ENCODE measurements at regions not wholly inside any gene's neighbourhood (a gene's known extent, or its start where the extent isn't known, plus 50 kb on each side); places are given as distances from the start of the nearest gene placed in this dataset.

DNA sequence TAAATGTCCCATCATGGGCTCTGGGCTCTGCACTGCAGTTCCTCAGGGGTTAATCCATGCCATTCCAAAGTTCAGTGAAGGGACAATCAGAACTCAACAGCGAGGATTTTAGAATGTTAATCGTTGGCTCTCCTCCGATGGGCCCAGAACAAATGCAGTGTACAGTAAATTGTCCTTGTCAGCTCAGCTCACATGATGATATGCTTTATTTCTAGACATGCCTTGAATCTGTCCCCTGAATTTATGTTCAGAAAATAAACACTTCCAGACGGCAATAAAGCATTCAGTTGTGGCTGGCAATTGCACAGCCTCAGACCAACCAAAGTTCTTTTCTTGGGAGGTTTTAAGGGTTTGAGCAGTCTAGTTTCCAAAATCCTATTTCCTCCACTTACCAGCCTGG is 981.2 kb downstream of the BCL11A start:
- Mint-ChIP-seq H3K27me3 (ENCODE audit: low read depth) (no peaks in the 10 kb centered on the region), H3K9me3 (no peaks in the 10 kb centered on the region), H3K36me3 (ENCODE audit: low read depth) (no peaks in the 10 kb centered on the region), H3K4me3 (peak overlapping the region in 1 of 3 experiments; percentile 51), H3K27ac (peak overlapping the region; percentile 31 to 63 (median 60)), H3K4me1 (peaks cover 51% of the 10 kb centered on the region)
- TF ChIP-seq, protein P1, sequence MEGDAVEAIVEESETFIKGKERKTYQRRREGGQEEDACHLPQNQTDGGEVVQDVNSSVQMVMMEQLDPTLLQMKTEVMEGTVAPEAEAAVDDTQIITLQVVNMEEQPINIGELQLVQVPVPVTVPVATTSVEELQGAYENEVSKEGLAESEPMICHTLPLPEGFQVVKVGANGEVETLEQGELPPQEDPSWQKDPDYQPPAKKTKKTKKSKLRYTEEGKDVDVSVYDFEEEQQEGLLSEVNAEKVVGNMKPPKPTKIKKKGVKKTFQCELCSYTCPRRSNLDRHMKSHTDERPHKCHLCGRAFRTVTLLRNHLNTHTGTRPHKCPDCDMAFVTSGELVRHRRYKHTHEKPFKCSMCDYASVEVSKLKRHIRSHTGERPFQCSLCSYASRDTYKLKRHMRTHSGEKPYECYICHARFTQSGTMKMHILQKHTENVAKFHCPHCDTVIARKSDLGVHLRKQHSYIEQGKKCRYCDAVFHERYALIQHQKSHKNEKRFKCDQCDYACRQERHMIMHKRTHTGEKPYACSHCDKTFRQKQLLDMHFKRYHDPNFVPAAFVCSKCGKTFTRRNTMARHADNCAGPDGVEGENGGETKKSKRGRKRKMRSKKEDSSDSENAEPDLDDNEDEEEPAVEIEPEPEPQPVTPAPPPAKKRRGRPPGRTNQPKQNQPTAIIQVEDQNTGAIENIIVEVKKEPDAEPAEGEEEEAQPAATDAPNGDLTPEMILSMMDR (IDR thresholded peaks at IDR 0.05; ENCODE audit: unreplicated experiment in 3 of 3) = no peak

DNA sequence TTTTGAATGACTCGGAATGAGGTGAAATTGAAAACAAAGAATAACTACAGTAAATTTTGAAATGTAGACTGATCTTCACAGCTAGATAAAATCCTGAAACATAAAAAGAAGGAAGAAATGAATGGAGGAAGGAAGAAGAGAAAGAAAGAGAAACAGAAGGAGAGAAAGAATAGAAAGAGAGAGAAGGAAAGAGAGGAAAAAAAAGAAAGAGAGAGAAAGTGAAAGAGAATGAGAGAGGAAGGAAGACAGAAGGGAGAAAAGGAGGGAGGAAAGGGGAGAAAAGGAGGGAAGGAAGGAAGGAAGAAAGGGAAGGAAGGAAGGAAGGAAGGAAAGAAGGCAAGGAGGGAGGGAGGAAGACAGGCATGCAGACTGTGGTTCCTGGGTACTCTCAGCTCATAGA is 982.6 kb downstream of the BCL11A start:
- Mint-ChIP-seq H3K9me3 (no peaks in the 10 kb centered on the region), H3K27me3 (ENCODE audit: low read depth) (no peaks in the 10 kb centered on the region), H3K4me1 (peaks cover 61% of the 10 kb centered on the region), H3K36me3 (ENCODE audit: low read depth) (no peaks in the 10 kb centered on the region), H3K27ac (peak overlapping the region in 2 of 3 experiments; percentile 10 to 60), H3K4me3 (no peak overlapping the region)
- TF ChIP-seq, protein P1 (IDR thresholded peaks at IDR 0.05; ENCODE audit: unreplicated experiment in 3 of 3) = no peak

DNA sequence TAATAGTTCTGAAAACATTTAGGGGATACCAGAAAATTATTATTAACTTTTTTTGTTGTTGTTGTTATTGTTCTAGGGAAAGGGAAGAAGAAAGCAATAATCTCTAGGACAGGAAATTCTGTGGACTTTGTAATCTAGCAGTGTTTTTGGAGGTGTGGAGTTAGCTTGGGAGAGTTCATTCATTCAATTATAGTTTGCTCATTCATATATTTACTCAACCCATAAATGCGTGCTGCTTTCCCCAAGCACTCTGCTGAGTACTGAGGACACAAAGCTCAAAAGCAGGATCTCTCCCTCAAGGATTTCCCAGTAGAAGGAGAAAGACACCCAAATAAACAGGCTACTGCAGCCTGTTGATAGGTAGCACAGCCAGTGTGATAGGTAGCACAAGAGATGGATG is 984.3 kb downstream of the BCL11A start:
- no peaks in the 10 kb centered on the region for H3K9me3 Mint-ChIP-seq
- peak overlapping the region in 2 of 3 experiments; percentile 0 to 11 for H3K27ac Mint-ChIP-seq
- H3K27me3 Mint-ChIP-seq (ENCODE audit: low read depth) = no peaks in the 10 kb centered on the region
- no peaks in the 10 kb centered on the region for H3K36me3 Mint-ChIP-seq (ENCODE audit: low read depth)
- TF ChIP-seq, protein P1 (IDR thresholded peaks at IDR 0.05; ENCODE audit: unreplicated experiment in 3 of 3) = no peak
- H3K4me1 Mint-ChIP-seq = peaks cover 61% of the 10 kb centered on the region
- H3K4me3 Mint-ChIP-seq = no peak overlapping the region

DNA sequence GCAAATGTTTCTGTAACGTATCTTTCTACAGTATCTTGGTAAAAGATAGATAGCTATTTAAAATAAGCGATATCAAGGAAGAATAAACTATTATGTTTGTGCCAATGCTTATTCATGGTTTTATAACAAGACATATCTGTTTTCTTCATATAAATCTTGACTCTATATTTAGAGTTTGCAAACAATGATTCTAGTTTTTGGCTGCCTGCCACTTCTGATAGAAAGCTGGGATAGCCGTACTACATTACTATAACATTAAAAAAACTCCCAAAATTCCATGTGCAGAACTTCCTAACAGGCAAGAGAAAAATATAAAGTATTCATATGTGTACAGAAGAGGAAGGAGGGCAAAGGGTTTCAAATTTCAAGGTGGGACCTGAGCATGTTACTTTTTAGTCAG is 985.0 kb downstream of the BCL11A start:
- Mint-ChIP-seq H3K27ac (peak overlapping the region; percentile 60 to 90 (median 82)), H3K9me3 (no peaks in the 10 kb centered on the region)

DNA sequence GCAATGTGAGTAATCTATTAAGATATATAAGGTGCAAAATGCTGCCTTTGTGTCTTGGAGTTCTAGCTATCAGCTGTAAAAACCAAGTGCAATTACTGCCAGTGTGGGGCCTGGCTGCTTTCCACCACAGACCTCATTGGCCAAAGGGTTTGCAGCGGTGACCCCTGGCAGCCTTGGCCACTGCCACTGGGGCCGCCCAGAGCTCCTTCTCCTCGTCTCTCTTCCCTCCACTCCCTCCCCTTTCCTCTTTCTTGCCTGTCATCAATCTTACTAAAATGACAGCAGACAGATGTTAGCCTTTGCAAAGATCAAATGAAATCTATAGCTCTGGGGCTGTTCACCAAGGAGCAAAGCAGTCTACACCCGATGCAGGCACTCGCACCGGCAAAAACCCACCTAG is 986.3 kb downstream of the BCL11A start:
- Mint-ChIP-seq H3K4me3 (peak overlapping the region in 2 of 3 experiments; percentile 21 to 22), H3K9me3 (no peaks in the 10 kb centered on the region), H3K27ac (peak overlapping the region; percentile 60 to 90 (median 82)), H3K36me3 (ENCODE audit: low read depth) (no peaks in the 10 kb centered on the region), H3K27me3 (ENCODE audit: low read depth) (no peaks in the 10 kb centered on the region), H3K4me1 (peaks cover 56% of the 10 kb centered on the region)
- TF ChIP-seq, protein P1 (IDR thresholded peaks at IDR 0.05; ENCODE audit: unreplicated experiment in 3 of 3) = no peak

More for the DNA sequence above, 985.0 kb downstream of the BCL11A start:
- TF ChIP-seq, protein P1 (IDR thresholded peaks at IDR 0.05; ENCODE audit: unreplicated experiment in 3 of 3) = no peak
- Mint-ChIP-seq H3K27me3 (ENCODE audit: low read depth) (no peaks in the 10 kb centered on the region), H3K4me1 (peaks cover 61% of the 10 kb centered on the region), H3K36me3 (ENCODE audit: low read depth) (no peaks in the 10 kb centered on the region), H3K4me3 (no peak overlapping the region)

DNA sequence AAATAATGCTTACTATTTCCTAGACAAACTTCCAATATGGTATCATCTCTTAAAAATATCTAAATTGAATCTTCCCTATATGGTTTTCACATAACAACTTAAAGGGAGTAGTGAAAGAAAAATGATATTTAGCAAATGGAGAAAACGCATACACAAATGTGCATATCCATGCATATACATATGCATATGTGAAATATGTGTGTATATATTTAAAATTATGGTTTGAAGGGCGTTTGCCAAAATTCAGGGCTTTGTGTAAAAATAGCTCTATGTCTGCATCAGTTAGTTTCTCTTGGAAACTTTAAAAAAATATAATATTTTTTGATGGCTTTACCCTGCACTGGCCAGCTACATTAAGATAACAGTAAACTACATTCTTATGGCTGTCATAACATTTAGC is 986.7 kb downstream of the BCL11A start:
- Mint-ChIP-seq H3K27ac (peak overlapping the region in 2 of 3 experiments; percentile 82 to 90), H3K4me3 (no peak overlapping the region), H3K4me1 (peaks cover 52% of the 10 kb centered on the region), H3K27me3 (ENCODE audit: low read depth) (no peaks in the 10 kb centered on the region), H3K36me3 (ENCODE audit: low read depth) (no peaks in the 10 kb centered on the region), H3K9me3 (no peaks in the 10 kb centered on the region)
- TF ChIP-seq, protein P1 (IDR thresholded peaks at IDR 0.05; ENCODE audit: unreplicated experiment in 3 of 3) = no peak

Data from nephron (organoid).